Mesenchymal stem cell (in vitro differentiated cells and primary cell): ENCODE measurements at regions not wholly inside any gene's neighbourhood (a gene's known extent, or its start where the extent isn't known, plus 50 kb on each side); places are given as distances from the start of the nearest gene placed in this dataset.

ENCODE experiments used
- DNase-seq: peaks from one replicate; pipeline ENCODE4 v3.0.0-alpha.2; 2013
- H2AFZ ChIP-seq: one replicate; pipeline ENCODE4 v1.6.1; 2013; ENCODE audit warnings: low read depth, mild to moderate bottlenecking, control low read depth, inconsistent platforms, low read length, moderate library complexity
- H2AK5ac ChIP-seq: 2 replicates; pipeline ENCODE4 v1.6.1; 2013; ENCODE audit warnings: low read length, moderate library complexity, mild to moderate bottlenecking, inconsistent platforms; ENCODE audit not compliant: severe bottlenecking
- H2BK120ac ChIP-seq: one replicate; pipeline ENCODE4 v1.6.1; 2013; ENCODE audit warnings: low read depth, mild to moderate bottlenecking, inconsistent platforms, low read length, moderate library complexity
- H2BK12ac ChIP-seq, 2 experiments: one replicate each; pipeline ENCODE4 v1.6.1; 2013; ENCODE audit warnings: inconsistent platforms in 2 of 2, low read length in 2 of 2, mild to moderate bottlenecking in 2 of 2, moderate library complexity in 2 of 2, control low read depth in 1 of 2
- H2BK15ac ChIP-seq: one replicate; pipeline ENCODE4 v1.6.1; 2013; ENCODE audit warnings: mild to moderate bottlenecking, low read depth, inconsistent platforms; ENCODE audit not compliant: poor library complexity, severe bottlenecking
- H2BK5ac ChIP-seq: 2 replicates; pipeline ENCODE4 v1.6.1; 2013; ENCODE audit warnings: low read depth, mild to moderate bottlenecking, low read length, control low read depth, inconsistent platforms; ENCODE audit not compliant: poor library complexity, severe bottlenecking
- H3K14ac ChIP-seq, 2 experiments: one replicate each; pipeline ENCODE4 v1.6.1; 2013; ENCODE audit warnings: inconsistent platforms in 2 of 2, low read length in 2 of 2, control low read depth in 1 of 2, mild to moderate bottlenecking in 1 of 2, moderate library complexity in 1 of 2
- H3K18ac ChIP-seq, 2 experiments: one replicate each; pipeline ENCODE4 v1.6.1; 2013; ENCODE audit warnings: inconsistent platforms in 2 of 2, low read length in 2 of 2, control low read depth in 1 of 2, low read depth in 1 of 2, mild to moderate bottlenecking in 1 of 2
- H3K23ac ChIP-seq, 2 experiments: one replicate each; pipeline ENCODE4 v1.6.1; 2013; ENCODE audit warnings: inconsistent platforms in 2 of 2, low read length in 2 of 2, mild to moderate bottlenecking in 2 of 2, moderate library complexity in 2 of 2, control low read depth in 1 of 2
- H3K27ac ChIP-seq: 2 replicates; pipeline ENCODE4 v1.5.1; 2013; ENCODE audit warnings: mild to moderate bottlenecking, moderate library complexity, low read length, control low read depth, inconsistent platforms; ENCODE audit not compliant: poor library complexity, severe bottlenecking
- H3K27me3 ChIP-seq, 2 experiments: 2 replicates each; pipeline versions ENCODE4 v1.6.1 to v1.7.0; 2013; ENCODE audit warnings: low read length in 2 of 2, mild to moderate bottlenecking in 2 of 2, moderate library complexity in 2 of 2, control low read depth in 1 of 2, inconsistent platforms in 1 of 2; ENCODE audit not compliant: control insufficient read depth in 1 of 2, insufficient read depth in 1 of 2
- H3K36me3 ChIP-seq, 2 experiments: 2 replicates each; pipeline versions ENCODE4 v1.6.1 to v1.7.0; 2013; ENCODE audit warnings: low read length in 2 of 2, control low read depth in 1 of 2, inconsistent platforms in 1 of 2, low read depth in 1 of 2, mild to moderate bottlenecking in 1 of 2; ENCODE audit not compliant: insufficient read depth in 2 of 2, control insufficient read depth in 1 of 2
- H3K4ac ChIP-seq, 2 experiments: one replicate each; pipeline ENCODE4 v1.6.1; 2013; ENCODE audit warnings: inconsistent platforms in 2 of 2, low read length in 2 of 2, mild to moderate bottlenecking in 2 of 2, moderate library complexity in 2 of 2, control low read depth in 1 of 2, low read depth in 1 of 2
- H3K4me1 ChIP-seq: 2 replicates; pipeline ENCODE4 v1.6.1; 2013; ENCODE audit warnings: low read depth, low read length, control low read depth; ENCODE audit not compliant: control insufficient read depth, insufficient read depth
- H3K4me2 ChIP-seq: 2 replicates; pipeline ENCODE4 v1.6.1; 2013; ENCODE audit warnings: low read length, mild to moderate bottlenecking, inconsistent platforms; ENCODE audit not compliant: poor library complexity, severe bottlenecking
- H3K4me3 ChIP-seq, 2 experiments: 2 replicates each; pipeline versions ENCODE4 v1.5.1 to v1.7.0; 2013; ENCODE audit warnings: low read length in 2 of 2, mild to moderate bottlenecking in 2 of 2, control low read depth in 1 of 2, low read depth in 1 of 2; ENCODE audit not compliant: insufficient read depth in 1 of 2
- H3K79me1 ChIP-seq: replicated peaks from 2 replicates; pipeline ENCODE4 v1.6.1; 2013; ENCODE audit warnings: mild to moderate bottlenecking, control low read depth, low read length, inconsistent platforms; ENCODE audit not compliant: poor library complexity, severe bottlenecking
- H3K9ac ChIP-seq: 2 replicates; pipeline ENCODE4 v1.7.0; 2013; ENCODE audit warnings: mild to moderate bottlenecking, low read length, moderate library complexity
- H3K9me3 ChIP-seq: 2 replicates; pipeline ENCODE4 v1.7.0; 2013; ENCODE audit warnings: mild to moderate bottlenecking, low read length; ENCODE audit not compliant: control insufficient read depth
- H4K8ac ChIP-seq: one replicate; pipeline ENCODE4 v1.6.1; 2013; ENCODE audit warnings: inconsistent platforms, mild to moderate bottlenecking, low read length, moderate library complexity
- H4K91ac ChIP-seq: one replicate; pipeline ENCODE4 v1.6.1; 2013; ENCODE audit warnings: mild to moderate bottlenecking, low read length, inconsistent platforms
- WGBS: methylation state at CpG from one replicate; pipeline ENCODE4 v1.1.7; 2013; ENCODE audit warnings: mixed read lengths; 5-methylcytosine and 5-hydroxymethylcytosine counted together

GRCh38 chr10:105674448-105674847 is 1033.4 kb downstream of the SORCS3 start:
- Histone ChIP-seq H3K4me3 (no peak overlapping the region), H3K23ac (no peak overlapping the region), H3K14ac (no peak overlapping the region), H4K8ac (no peak overlapping the region), H3K18ac (no peak overlapping the region), H3K4me2 (no peak overlapping the region), H2BK5ac (no peak overlapping the region), H2BK15ac (no peak overlapping the region), H2BK12ac (no peak overlapping the region), H2AFZ (no peak overlapping the region), H3K27me3 (no peaks in the 10 kb centered on the region), H3K36me3 (no peaks in the 10 kb centered on the region), H4K91ac (no peak overlapping the region), H3K9ac (no peak overlapping the region), H2BK120ac (no peak overlapping the region), H3K4me1 (no peaks in the 10 kb centered on the region), H2AK5ac (no peak overlapping the region), H3K4ac (no peak overlapping the region), H3K27ac (no peak overlapping the region), H3K9me3 (no peaks in the 10 kb centered on the region), H3K79me1 (no peaks in the 10 kb centered on the region)
- DNase-seq: no peak
- 83% methylated on average over 5 of the region's 5 CpGs for WGBS

- Histone ChIP-seq H3K4me2 (no peak overlapping the region), H3K79me1 (no peaks in the 10 kb centered on the region), H3K9me3 (peaks cover under 1% of the 10 kb centered on the region), H4K91ac (no peak overlapping the region), H3K27me3 (no peaks in the 10 kb centered on the region), H3K36me3 (no peaks in the 10 kb centered on the region), H3K14ac (no peak overlapping the region), H4K8ac (no peak overlapping the region), H2AK5ac (no peak overlapping the region), H3K4me1 (no peaks in the 10 kb centered on the region), H2BK5ac (no peak overlapping the region), H3K4me3 (no peak overlapping the region), H3K23ac (no peak overlapping the region), H3K4ac (no peak overlapping the region), H3K18ac (no peak overlapping the region), H3K27ac (no peak overlapping the region), H2BK15ac (no peak overlapping the region), H2AFZ (no peak overlapping the region), H3K9ac (no peak overlapping the region), H2BK120ac (no peak overlapping the region), H2BK12ac (no peak overlapping the region)
- DNase-seq: no peak
- WGBS: 60% methylated on average over 4 of the region's 4 CpGs
Measured at GRCh38 chr10:105658696-105659095, 1017.6 kb downstream of the SORCS3 start.

GRCh38 chr10:105656856-105657255 is 1015.8 kb downstream of the SORCS3 start:
- no peak overlapping the region for H2AK5ac ChIP-seq
- H3K23ac ChIP-seq: no peak overlapping the region
- H3K36me3 ChIP-seq: no peaks in the 10 kb centered on the region
- H3K4me1 ChIP-seq: no peaks in the 10 kb centered on the region
- no peak overlapping the region for H2AFZ ChIP-seq
- no peak overlapping the region for H3K18ac ChIP-seq
- no peak overlapping the region for H2BK120ac ChIP-seq
- no peak overlapping the region for H3K4me2 ChIP-seq
- no peak overlapping the region for H4K8ac ChIP-seq
- no peak overlapping the region for H3K27ac ChIP-seq
- H3K4ac ChIP-seq: no peak overlapping the region
- no peak overlapping the region for H3K14ac ChIP-seq
- no peak overlapping the region for H2BK12ac ChIP-seq
- H3K79me1 ChIP-seq: no peaks in the 10 kb centered on the region
- H3K27me3 ChIP-seq: no peaks in the 10 kb centered on the region
- H4K91ac ChIP-seq: no peak overlapping the region
- no peak overlapping the region for H3K9ac ChIP-seq
- peaks cover 3% of the 10 kb centered on the region for H3K9me3 ChIP-seq
- no peak for DNase-seq
- no peak overlapping the region for H2BK15ac ChIP-seq
- H3K4me3 ChIP-seq: no peak overlapping the region
- H2BK5ac ChIP-seq: no peak overlapping the region

GRCh38 chr10:105650306-105650705 is 1009.2 kb downstream of the SORCS3 start:
- H4K8ac ChIP-seq: no peak overlapping the region
- no peak overlapping the region for H3K14ac ChIP-seq
- H3K4me2 ChIP-seq: no peak overlapping the region
- H3K27me3 ChIP-seq: no peaks in the 10 kb centered on the region
- H2BK12ac ChIP-seq: no peak overlapping the region
- H2BK120ac ChIP-seq: no peak overlapping the region
- H4K91ac ChIP-seq: no peak overlapping the region
- H3K36me3 ChIP-seq: no peaks in the 10 kb centered on the region
- H3K4me3 ChIP-seq: no peak overlapping the region
- H2BK15ac ChIP-seq: no peak overlapping the region
- no peak overlapping the region for H3K27ac ChIP-seq
- no peak overlapping the region for H3K23ac ChIP-seq
- DNase-seq: no peak
- peaks cover 3% of the 10 kb centered on the region for H3K9me3 ChIP-seq
- no peak overlapping the region for H2AFZ ChIP-seq
- H3K9ac ChIP-seq: no peak overlapping the region
- 33% methylated on average over 2 of the region's 3 CpGs for WGBS
- no peak overlapping the region for H3K18ac ChIP-seq
- H3K4me1 ChIP-seq: no peaks in the 10 kb centered on the region
- no peak overlapping the region for H2BK5ac ChIP-seq
- H3K79me1 ChIP-seq: no peaks in the 10 kb centered on the region
- H3K4ac ChIP-seq: no peak overlapping the region
- H2AK5ac ChIP-seq: no peak overlapping the region
